ENCODE measurements at regions not wholly inside any gene's neighbourhood (a gene's known extent, or its start where the extent isn't known, plus 50 kb on each side); places are given as distances from the start of the nearest gene placed in this dataset.

DNA sequence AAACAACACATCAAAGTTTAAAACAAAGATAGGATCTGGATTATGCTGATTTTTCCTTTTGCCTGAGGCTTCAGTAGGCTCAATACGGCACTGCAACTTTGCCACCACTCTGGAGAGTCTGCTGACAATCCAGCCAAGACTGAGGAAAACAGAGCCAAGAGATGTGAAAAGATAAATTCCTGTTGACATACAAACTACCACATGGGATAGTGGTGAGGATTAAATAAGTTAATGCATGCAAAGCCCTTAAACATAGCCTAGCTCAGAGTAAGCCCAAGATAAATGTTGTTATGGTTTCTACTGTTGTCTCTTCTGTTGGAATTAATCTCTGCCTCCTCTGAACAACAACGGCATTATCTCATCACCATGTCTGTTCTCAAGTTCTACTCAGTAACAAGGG, 245.9 kb upstream of the LMCD1 start:
- no peak overlapping the region for H2AFZ ChIP-seq (ENCODE audit: low read depth, low read length)
- no peaks in the 10 kb centered on the region for H3K27me3 ChIP-seq (ENCODE audit: insufficient read depth, low read depth, low read length)
- no peaks in the 10 kb centered on the region for H3K79me2 ChIP-seq (replicated peaks; ENCODE audit: insufficient read depth, low read length)
- no peak overlapping the region for H3K4me2 ChIP-seq (ENCODE audit: low read length)
- H3K27ac ChIP-seq (ENCODE audit: low read length), result no peak overlapping the region
- H4K20me1 ChIP-seq (ENCODE audit: insufficient read depth), result no peaks in the 10 kb centered on the region
- H3F3A ChIP-seq (ENCODE audit: insufficient read depth, low read length, poor library complexity, severe bottlenecking), result no peaks in the 10 kb centered on the region
- H3K9me3 ChIP-seq (ENCODE audit: low read length), result no peaks in the 10 kb centered on the region
- H3K4me3 ChIP-seq (ENCODE audit: low read length), result no peak overlapping the region
- TF ChIP-seq MXI1 (conservative IDR thresholded peaks at IDR 0.05; ENCODE audit: poor library complexity, severe bottlenecking) (no peak), RAD21 (conservative IDR thresholded peaks at IDR 0.05) (no peak), TAF1 (IDR thresholded peaks at IDR 0.05; ENCODE audit: low read depth) (no peak), EP300 (conservative IDR thresholded peaks at IDR 0.05; ENCODE audit: poor library complexity, severe bottlenecking) (no peak), EZH2 (IDR thresholded peaks at IDR 0.05; ENCODE audit: borderline replicate concordance, insufficient read depth, low read length, poor library complexity, severe bottlenecking) (no peak), POLR2AphosphoS5 (IDR thresholded peaks at IDR 0.05) (no peak), SMC3 (conservative IDR thresholded peaks at IDR 0.05; ENCODE audit: poor library complexity) (no peak)
- TF ChIP-seq, protein P1, sequence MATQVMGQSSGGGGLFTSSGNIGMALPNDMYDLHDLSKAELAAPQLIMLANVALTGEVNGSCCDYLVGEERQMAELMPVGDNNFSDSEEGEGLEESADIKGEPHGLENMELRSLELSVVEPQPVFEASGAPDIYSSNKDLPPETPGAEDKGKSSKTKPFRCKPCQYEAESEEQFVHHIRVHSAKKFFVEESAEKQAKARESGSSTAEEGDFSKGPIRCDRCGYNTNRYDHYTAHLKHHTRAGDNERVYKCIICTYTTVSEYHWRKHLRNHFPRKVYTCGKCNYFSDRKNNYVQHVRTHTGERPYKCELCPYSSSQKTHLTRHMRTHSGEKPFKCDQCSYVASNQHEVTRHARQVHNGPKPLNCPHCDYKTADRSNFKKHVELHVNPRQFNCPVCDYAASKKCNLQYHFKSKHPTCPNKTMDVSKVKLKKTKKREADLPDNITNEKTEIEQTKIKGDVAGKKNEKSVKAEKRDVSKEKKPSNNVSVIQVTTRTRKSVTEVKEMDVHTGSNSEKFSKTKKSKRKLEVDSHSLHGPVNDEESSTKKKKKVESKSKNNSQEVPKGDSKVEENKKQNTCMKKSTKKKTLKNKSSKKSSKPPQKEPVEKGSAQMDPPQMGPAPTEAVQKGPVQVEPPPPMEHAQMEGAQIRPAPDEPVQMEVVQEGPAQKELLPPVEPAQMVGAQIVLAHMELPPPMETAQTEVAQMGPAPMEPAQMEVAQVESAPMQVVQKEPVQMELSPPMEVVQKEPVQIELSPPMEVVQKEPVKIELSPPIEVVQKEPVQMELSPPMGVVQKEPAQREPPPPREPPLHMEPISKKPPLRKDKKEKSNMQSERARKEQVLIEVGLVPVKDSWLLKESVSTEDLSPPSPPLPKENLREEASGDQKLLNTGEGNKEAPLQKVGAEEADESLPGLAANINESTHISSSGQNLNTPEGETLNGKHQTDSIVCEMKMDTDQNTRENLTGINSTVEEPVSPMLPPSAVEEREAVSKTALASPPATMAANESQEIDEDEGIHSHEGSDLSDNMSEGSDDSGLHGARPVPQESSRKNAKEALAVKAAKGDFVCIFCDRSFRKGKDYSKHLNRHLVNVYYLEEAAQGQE (IDR thresholded peaks at IDR 0.05; ENCODE audit: borderline replicate concordance), result no peak
- TF ChIP-seq, protein P2, sequence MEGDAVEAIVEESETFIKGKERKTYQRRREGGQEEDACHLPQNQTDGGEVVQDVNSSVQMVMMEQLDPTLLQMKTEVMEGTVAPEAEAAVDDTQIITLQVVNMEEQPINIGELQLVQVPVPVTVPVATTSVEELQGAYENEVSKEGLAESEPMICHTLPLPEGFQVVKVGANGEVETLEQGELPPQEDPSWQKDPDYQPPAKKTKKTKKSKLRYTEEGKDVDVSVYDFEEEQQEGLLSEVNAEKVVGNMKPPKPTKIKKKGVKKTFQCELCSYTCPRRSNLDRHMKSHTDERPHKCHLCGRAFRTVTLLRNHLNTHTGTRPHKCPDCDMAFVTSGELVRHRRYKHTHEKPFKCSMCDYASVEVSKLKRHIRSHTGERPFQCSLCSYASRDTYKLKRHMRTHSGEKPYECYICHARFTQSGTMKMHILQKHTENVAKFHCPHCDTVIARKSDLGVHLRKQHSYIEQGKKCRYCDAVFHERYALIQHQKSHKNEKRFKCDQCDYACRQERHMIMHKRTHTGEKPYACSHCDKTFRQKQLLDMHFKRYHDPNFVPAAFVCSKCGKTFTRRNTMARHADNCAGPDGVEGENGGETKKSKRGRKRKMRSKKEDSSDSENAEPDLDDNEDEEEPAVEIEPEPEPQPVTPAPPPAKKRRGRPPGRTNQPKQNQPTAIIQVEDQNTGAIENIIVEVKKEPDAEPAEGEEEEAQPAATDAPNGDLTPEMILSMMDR (IDR thresholded peaks at IDR 0.05; ENCODE audit: poor library complexity, severe bottlenecking), result no peak
- H3K9ac ChIP-seq (ENCODE audit: low read length), result no peak overlapping the region
- no peaks in the 10 kb centered on the region for H3K9me2 ChIP-seq (ENCODE audit: insufficient read depth, low read length)
- no peaks in the 10 kb centered on the region for H3K36me3 ChIP-seq (ENCODE audit: insufficient read depth, low read length)

DNA sequence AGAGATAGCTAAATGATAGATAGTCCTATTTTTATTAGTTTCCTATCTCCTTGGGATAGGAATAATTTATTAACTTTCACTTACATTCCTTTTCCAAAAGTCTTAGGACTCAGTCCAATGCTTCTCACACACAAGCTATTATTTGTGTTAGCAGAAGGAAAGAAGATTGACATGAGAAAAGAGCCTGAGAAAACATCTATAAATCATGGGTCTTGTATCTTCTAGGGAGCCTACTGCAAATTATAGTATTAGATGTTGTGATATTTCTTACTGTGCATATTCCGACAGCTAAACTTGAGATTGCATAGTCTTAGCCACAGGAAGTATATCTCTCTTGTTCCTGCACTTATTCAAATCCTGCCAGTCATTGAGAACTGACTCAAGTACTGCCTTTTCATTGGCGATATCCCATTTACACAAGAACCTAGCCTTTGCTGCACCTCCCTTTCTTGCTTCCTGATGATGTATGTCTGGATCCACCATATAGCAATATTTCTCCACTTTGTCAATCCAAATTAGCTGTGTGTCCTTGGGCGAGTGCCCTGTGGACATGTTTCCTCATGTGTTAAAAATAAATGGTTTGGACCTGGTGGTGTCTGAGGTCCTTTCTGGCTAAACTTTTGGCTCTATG, 245.1 kb upstream of the LMCD1 start:
- Histone ChIP-seq H3F3A (ENCODE audit: insufficient read depth, low read length, poor library complexity, severe bottlenecking) (no peaks in the 10 kb centered on the region), H3K79me2 (replicated peaks; ENCODE audit: insufficient read depth, low read length) (no peaks in the 10 kb centered on the region), H3K27me3 (ENCODE audit: insufficient read depth, low read depth, low read length) (no peaks in the 10 kb centered on the region), H3K4me2 (ENCODE audit: low read length) (no peak overlapping the region), H3K9me3 (ENCODE audit: low read length) (no peaks in the 10 kb centered on the region), H4K20me1 (ENCODE audit: insufficient read depth) (no peaks in the 10 kb centered on the region), H3K27ac (ENCODE audit: low read length) (no peak overlapping the region), H3K9ac (ENCODE audit: low read length) (no peak overlapping the region), H3K9me2 (ENCODE audit: insufficient read depth, low read length) (no peaks in the 10 kb centered on the region), H3K4me3 (ENCODE audit: low read length) (no peak overlapping the region), H3K36me3 (ENCODE audit: insufficient read depth, low read length) (no peaks in the 10 kb centered on the region), H2AFZ (ENCODE audit: low read depth, low read length) (no peak overlapping the region)
- no peak for TF ChIP-seq MXI1 (conservative IDR thresholded peaks at IDR 0.05; ENCODE audit: poor library complexity, severe bottlenecking)
- no peak for TF ChIP-seq SMC3 (conservative IDR thresholded peaks at IDR 0.05; ENCODE audit: poor library complexity)
- TF ChIP-seq, protein P2 (IDR thresholded peaks at IDR 0.05; ENCODE audit: poor library complexity, severe bottlenecking), result no peak
- TF ChIP-seq TAF1 (IDR thresholded peaks at IDR 0.05; ENCODE audit: low read depth), result no peak
- no peak for TF ChIP-seq EZH2 (IDR thresholded peaks at IDR 0.05; ENCODE audit: borderline replicate concordance, insufficient read depth, low read length, poor library complexity, severe bottlenecking)
